RWPE1 (cell line): ENCODE measurements at regions not wholly inside any gene's neighbourhood (a gene's known extent, or its start where the extent isn't known, plus 50 kb on each side); places are given as distances from the start of the nearest gene placed in this dataset.
A peak's percentile ranks its signal among the peaks of the same experiment; 100 is the strongest.

ENCODE experiments used
- CTCF ChIA-PET: fragments of 350-600 bp; sonication (Branson Sonifier 250); formaldehyde crosslinking; extraction: SDS; loops from one replicate; lab custom pipeline; 2021; lab: Yijun Ruan, JAX
- POLR2A ChIA-PET: fragments of 400-600 bp; formaldehyde crosslinking; extraction: SDS; loops from one replicate; lab custom pipeline; 2020; ENCODE audit warnings: antibody characterized with exemption; ENCODE audit not compliant: low non-redundant PET; lab: Yijun Ruan, JAX
- DNase-seq: peaks from one replicate; pipeline ENCODE4 v3.0.0; 2012; ENCODE audit warnings: low spot score
- H3K27ac ChIP-seq: fragments of 450-650 bp; 2 replicates; pipeline ENCODE4 v1.5.1; 2017
- CTCF ChIP-seq: fragments of 450-650 bp; conservative IDR thresholded peaks from 2 replicates; pipeline ENCODE4 v1.5.1; 2017; ENCODE audit warnings: low read depth, mild to moderate bottlenecking

- POLR2A ChIA-PET, result no interaction called here
- no peak for DNase-seq
- TF ChIP-seq CTCF, result no peak
- CTCF ChIA-PET, result no interaction called here
- H3K27ac ChIP-seq, result no peak overlapping the region
Observed at GRCh38 chrX:139207655-139208054, 322.9 kb upstream of the F9 start.

GRCh38 chrX:139206914-139207313, 323.6 kb upstream of the F9 start:
- DNase-seq, result no peak
- POLR2A ChIA-PET, result no interaction called here
- CTCF ChIA-PET, result no interaction called here
- no peak for TF ChIP-seq CTCF
- H3K27ac ChIP-seq, result no peak overlapping the region

- DNase-seq, result peak; percentile 8
- H3K27ac ChIP-seq, result no peak overlapping the region
- ChIA-PET CTCF (no interaction called here), POLR2A (no interaction called here)
- no peak for TF ChIP-seq CTCF
Observed at GRCh38 chrX:139204898-139205667, 325.5 kb upstream of the F9 start.

GRCh38 chrX:139204571-139204897, 326.0 kb upstream of the F9 start:
- POLR2A ChIA-PET, result no interaction called here
- CTCF ChIA-PET, result interaction anchor here (0.7 kb wide), 1 partner anchor 145 kb away, joined by 3 read pairs; no protein-coding TSS in a partner anchor

GRCh38 chrX:139203651-139204570, 326.6 kb upstream of the F9 start:
- TF ChIP-seq CTCF, result no peak
- no peak for DNase-seq
- H3K27ac ChIP-seq, result no peak overlapping the region
- ChIA-PET CTCF (interaction anchor here (0.6 to 0.7 kb wide), 2 partner anchors 78 to 145 kb away, joined by 3 read pairs; no protein-coding TSS in a partner anchor), POLR2A (no interaction called here)

More at GRCh38 chrX:139204571-139204897, 326.0 kb upstream of the F9 start:
- no peak overlapping the region for H3K27ac ChIP-seq
- TF ChIP-seq CTCF, result no peak
- DNase-seq, result no peak

- DNase-seq, result no peak
- TF ChIP-seq CTCF, result no peak
- ChIA-PET CTCF (interaction anchor here (0.6 kb wide), 1 partner anchor 1386 kb away, joined by 3 read pairs; no protein-coding TSS in a partner anchor), POLR2A (no interaction called here)
- no peak overlapping the region for H3K27ac ChIP-seq
Observed at GRCh38 chrX:139202742-139203420, 327.7 kb upstream of the F9 start.
